A172 (cell line): ENCODE measurements at regions not wholly inside any gene's neighbourhood (a gene's known extent, or its start where the extent isn't known, plus 50 kb on each side); places are given as distances from the start of the nearest gene placed in this dataset.

Source experiments
- DNase-seq: peaks from one replicate; pipeline ENCODE4 v3.0.0-alpha.2; 2015; ENCODE audit warnings: low spot score

DNA sequence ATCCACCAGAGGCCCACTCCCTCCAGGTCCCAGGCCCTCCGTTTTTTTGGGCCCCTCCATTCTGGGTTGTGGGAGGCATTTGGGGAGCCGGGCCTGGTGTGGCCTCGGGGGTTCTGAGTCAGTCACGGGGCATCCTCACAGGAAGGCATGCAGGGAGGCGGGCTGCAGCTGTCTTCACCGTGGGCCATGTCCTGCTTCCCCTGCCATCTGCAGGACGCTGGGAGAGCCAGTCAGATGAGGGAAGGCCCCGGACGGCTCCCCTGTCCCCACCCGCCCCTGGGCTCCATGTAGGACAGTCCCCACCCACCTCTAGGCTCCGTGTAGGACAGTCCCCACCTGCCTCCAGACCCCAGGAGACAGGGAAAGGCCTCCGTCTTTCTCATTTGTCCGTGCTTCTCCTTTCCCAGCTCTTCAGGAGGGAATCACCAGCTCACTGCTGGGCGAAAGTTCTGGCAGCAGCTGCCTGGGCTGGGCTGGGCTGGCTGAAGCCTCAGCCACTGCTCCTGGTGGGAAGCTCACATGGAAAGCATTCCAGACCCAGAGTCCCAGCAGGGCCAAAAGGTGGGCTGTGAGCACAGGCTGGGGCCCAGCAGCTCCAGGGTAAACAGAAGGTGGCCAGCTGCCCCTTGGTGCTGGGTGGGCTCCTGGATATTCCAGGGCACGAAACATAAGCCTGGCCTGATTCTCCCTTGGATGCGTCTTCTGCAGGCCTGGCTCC, 217.8 kb downstream of the KIF26A start:
- DNase-seq: no peak

- DNase-seq: no peak
Measured at GRCh38 chr14:104356738-104357688, 218.6 kb downstream of the KIF26A start.

- DNase-seq: no peak
Measured at GRCh38 chr14:104357689-104358527, 219.5 kb downstream of the KIF26A start.

DNA sequence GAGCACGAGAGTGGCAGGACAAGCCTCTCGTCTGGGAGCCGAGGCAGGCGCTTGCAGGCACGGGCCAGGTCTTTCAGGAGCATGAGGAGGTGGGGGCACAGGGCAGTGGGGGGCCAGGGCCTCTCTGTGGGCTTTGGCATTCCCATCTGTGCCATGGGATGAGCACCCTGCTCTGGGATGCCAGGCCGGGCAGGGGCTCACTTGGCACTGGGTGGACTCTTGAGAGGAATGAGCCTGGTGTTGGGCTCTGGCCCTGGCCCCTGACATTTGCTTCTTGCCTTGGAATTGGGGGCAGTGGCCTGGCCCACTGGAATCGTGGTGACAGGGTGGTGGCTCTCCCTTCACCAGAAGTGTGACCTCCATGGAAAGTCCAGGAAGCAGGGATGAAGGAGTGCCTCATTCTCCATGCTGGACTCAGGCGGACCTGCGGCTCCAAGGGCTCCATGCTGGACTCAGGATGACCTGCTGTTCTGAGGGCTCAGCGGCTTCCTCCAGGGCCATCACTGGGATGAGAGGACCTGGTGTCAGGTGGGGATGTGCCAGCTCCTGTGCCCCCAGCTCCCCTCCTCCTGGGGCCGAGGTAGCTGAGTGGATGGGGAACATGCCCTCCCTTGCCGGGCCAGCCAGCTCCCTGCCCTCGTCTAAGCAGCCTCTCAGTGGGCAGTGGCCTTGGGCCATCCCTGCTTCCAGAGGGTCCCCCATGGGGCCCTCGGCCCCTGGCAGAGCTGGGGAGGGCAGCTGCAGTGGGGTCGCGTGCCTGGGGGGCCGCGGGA, 220.3 kb downstream of the KIF26A start:
- DNase-seq: no peak

- no peak for DNase-seq
Measured at GRCh38 chr14:104359301-104359968, 220.1 kb upstream of the C14orf180 start.

DNA sequence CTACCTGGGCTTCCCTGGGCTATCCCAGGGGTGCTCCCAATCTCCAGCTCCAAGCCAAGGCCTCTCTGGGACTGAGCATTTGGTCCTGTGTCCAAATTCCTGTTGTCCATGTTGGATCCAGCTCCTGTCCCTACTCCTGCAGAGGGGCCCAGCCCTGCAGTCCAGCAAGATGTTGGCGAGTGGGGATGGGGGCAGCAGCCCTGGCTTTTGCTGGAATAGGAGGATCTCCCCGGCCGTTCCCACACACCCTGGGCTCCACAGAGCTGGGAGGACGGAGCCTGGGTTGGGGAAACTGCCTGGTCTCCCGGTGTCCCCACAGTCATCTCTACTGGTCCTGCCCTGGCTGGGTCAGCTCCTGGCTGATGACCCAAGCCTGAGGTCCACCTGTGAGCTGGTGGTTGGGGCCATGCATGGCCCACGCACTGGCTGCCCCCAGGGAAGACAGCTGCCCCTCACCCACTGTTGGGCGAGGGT, 219.6 kb upstream of the C14orf180 start:
- DNase-seq: no peak

DNA sequence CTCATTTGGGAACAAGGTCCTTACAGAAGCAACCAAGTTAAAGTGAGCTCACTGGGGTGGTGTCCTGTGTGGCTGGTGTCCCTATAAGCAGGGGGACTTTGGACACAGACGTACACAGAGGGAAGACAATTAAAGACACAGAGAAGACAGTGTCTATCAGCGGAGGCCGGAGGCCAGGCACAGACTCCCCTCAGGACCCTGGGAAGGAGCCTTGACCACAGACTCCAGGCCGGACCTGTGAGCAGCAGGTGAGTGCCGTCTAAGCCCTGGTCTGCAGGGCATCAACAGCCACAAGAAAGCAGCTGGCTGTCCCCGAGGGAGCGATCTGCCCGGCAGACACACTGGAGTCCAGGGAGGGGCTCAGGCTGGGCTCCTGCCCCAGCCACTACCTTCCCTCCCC, 219.1 kb upstream of the C14orf180 start:
- no peak for DNase-seq

- no peak for DNase-seq
Measured at GRCh38 chr14:104361101-104361591, 218.4 kb upstream of the C14orf180 start.

- DNase-seq: no peak
Measured at GRCh38 chr14:104361921-104362681, 217.5 kb upstream of the C14orf180 start.

GRCh38 chr14:104362761-104363605, 216.6 kb upstream of the C14orf180 start:
- no peak for DNase-seq

GRCh38 chr14:104363891-104364760, 215.4 kb upstream of the C14orf180 start:
- DNase-seq: no peak

DNA sequence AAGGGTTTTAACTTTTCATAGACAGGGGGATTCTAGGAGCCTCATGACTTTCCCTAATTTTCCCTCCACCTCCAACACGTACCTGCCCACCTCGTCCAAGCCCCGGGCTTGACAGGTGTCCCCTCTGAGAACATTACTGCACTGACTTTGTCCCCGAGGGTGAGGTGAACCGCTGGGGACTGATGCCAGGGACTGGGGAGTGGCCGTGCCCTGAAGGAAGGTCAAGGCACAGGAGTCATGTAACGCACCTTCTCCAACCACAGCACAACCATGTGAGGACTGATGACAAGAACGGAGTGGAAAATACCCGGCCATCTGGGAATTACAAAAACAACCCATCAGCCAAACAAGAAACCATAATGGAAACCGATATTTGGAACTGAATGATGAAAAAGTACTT, 214.7 kb upstream of the C14orf180 start:
- DNase-seq: no peak

DNA sequence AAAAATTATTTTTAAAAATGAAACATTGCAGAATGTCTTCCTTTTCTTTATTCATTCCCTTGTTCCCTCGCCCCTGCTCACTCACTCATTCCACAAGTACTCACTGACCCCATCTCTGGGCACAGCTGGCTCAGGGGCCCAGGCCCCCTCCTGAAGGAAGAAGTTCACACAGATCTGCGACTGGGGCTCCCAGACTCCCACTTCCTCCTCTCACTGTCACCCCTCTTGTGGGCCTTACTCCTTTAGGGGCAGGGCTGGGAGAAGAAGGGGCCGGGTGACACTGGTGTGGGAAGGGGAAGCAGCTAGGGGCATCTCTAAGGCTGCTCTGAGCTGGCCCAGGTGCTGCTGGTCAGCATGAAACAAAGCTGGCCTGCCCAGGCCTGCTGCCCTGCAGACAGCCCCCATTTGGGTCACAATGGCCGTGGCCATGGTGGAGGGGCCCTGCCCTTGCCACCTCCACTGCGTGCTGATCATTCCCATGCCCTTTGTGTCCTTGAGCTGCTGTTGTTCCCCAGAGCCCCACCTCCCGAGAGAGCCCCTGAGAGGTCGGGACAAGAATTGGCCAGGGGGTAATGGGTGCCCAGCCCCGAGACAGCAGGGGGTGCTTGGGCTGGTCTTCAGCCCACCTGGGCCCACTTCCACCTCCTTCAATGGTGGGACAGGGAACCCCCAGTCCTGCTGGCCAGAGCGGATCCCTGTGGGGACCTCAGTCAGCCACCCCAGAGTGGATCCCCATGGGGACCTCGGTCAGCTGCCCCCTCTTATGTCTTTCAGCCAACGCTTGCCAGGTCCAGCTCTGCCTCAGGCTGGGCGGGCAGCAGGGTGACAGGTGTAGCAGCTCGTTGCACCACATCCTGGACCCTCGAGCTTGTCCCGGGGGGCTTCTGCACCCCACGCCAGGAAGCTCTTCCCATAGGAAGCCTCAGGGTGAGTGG, 212.4 kb upstream of the C14orf180 start:
- no peak for DNase-seq

- no peak for DNase-seq
Measured at GRCh38 chr14:104367866-104368750, 211.5 kb upstream of the C14orf180 start.

DNA sequence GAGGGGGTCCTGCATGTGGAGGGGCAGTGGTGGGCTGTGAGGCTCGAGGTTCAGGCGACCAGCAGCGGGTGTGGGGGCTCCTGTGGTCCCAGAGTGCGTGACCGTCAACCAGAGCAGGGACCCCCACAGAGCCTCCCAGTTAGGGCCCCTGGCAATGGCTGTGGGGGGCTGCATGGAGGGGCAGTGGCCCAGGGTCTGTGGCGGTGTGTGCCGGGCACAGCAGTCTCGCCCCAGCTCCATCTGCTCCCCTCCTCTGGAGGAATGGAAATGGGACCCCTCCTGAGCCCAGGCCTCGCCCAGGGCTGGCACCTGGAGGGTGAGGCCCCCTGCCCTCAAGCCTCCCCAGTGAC, 210.8 kb upstream of the C14orf180 start:
- DNase-seq: no peak

DNA sequence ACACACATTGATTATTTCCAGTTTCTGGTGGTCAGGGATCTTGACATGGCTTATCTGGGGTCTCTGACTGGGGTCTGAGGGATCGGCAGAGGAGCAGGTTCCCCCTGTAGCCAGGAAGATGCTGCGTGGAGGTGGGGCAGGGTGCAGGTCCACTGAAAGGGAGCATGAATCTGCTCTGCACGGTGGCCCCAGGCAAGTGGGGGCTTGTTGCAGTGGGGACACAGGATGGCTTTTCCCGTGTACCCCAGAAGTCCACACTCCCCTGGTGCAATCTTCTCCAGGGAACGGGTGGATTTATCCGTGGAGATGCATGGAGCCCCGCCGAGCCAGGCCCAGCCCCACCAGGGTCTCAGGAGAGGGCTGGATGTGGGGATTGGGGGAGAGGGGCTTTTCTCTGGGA, 210.4 kb upstream of the C14orf180 start:
- DNase-seq: no peak
